ENCODE measurements at regions not wholly inside any gene's neighbourhood (a gene's known extent, or its start where the extent isn't known, plus 50 kb on each side); places are given as distances from the start of the nearest gene placed in this dataset.

DNA sequence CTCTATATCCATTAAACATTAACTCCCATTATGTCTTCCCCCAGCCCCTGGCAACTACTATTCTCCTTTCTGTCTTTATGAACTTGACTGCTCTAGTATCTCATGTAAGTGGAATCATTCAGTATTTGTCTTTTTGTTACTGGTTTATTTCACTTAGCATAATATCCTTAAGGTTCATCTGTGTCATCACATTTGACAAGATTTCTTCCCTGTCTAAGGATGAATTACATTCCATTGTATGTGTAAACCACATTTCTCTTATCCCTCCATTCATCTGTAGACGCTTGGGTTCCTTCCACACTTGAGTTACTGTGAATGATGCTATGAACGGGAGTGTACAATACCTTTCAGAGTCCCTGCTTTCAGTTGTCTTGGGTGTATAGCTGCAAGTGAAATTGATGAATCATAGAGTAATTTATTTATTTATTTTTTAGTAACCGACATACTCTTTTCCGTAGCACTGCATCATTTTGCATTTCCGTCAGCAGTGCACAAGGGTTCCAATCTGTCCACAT, 399.7 kb upstream of the RBFOX1 start:
- no peak for DNase-seq (ENCODE audit: low spot score)

DNA sequence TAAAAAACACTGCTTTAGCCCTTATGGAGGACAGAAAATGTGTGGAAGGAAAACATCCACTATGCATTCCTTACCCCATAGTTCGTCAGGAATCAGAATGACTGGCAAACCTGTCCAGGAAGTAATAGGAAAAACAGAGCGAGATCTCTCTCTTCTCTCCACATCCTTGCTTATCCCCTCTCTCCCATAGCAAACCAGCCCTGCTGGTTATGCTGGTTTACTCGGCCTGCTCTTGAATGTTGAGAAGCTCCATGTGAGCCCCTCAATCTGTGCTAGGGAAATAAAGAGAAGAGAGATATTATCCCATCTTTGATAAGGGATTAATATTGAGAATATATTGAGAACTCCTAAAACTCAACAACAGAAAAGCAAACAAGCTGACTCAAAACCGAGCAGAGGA, 402.8 kb upstream of the RBFOX1 start:
- DNase-seq (ENCODE audit: low spot score), result no peak

DNA sequence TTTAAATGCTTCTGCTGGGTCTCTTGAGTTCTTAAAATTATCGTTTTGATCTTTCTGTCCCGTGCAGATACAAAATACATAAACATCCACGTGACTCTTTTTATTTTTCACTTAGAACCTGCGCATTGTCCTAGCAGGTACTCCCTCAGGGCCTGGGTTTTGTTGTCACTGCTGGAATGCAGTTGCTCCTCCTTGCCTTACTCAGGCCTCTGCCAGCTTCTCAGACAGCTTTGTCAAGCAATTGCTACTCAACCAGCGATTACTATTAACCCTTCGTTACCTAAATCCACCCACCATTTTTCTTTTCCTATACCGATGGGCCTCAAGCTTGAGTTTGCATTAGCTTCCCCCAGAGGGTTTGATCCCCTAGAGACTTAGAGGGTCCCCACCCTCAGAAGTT, 405.9 kb upstream of the RBFOX1 start:
- DNase-seq (ENCODE audit: low spot score), result no peak

DNA sequence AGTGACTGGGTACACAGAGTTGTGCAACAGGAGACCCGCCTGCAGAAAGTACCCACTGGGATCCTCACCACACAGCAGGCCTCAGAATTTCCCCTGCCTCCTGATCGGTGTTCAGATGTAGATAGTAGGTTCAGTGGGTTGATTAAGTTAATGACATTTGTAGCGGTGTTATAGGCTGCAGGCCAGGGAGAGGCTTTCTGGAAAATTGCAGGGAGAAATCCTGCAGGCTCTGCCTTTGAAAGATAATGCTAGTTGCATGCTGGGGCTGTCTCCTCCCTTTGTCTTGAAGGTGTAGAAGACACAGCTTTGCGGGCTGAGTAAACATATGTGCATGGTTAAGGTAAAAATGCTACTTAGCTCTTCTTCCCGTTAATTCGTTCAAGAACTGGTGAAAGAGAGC, 406.3 kb upstream of the RBFOX1 start:
- DNase-seq (ENCODE audit: low spot score), result no peak

DNA sequence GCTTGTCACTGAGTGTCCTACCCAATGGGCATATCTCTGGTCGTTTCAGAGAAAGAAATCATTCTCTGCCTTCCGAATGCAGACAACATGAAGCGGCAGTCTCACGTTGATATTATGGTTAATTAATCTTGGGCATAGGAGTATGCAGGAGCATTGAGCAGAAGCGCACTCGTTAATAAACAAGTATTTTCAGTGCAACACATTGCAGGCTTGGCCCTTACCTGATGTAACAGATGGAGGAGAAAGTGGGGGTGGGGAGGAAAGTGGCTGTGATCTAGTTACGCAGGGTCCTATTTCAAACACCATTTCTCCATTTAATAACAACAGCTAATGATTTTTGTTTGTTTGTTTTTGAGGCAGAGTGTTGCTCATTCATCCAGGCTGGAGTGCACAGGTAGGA, 414.0 kb upstream of the RBFOX1 start:
- no peak for DNase-seq (ENCODE audit: low spot score)

DNA sequence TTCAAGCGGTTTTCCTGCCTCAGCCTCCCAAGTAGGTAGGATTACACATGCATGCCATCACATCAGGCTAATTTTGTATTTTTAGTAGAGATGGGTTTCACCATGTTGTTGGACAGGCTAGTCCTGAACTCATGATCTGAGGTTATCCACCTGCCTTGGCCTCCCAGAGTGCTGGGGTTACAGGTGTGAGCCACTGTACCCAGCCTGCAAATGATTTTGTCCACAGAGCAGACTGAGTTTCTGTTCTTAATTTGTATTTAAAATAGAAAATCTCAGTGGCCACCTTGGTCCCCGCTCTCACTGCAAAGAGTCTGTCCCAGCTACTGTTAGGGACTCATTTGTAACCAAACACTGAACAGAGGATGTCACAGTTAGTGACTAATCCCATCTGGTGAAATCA, 415.7 kb upstream of the RBFOX1 start:
- DNase-seq (ENCODE audit: low spot score), result no peak

DNA sequence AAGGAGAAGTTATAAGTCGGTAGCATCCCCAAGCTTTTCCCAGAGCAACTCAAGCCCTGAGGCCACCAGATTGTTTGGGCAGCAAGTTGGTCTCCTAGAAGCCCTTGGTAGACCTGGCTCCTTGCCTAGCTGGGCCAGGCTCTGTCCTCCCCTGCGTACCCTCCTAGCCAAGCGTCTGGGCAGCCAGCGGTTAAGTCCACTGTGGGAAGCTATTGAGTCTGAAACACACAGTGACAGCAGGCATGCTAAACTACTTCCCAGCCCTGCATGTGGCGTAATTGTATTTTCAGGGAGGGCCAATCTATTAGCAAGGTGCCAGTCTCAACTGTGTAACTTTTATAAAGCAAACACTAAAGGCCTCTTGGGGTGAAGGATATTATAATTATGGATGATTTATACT, 419.1 kb upstream of the RBFOX1 start:
- DNase-seq (ENCODE audit: low spot score), result no peak

DNA sequence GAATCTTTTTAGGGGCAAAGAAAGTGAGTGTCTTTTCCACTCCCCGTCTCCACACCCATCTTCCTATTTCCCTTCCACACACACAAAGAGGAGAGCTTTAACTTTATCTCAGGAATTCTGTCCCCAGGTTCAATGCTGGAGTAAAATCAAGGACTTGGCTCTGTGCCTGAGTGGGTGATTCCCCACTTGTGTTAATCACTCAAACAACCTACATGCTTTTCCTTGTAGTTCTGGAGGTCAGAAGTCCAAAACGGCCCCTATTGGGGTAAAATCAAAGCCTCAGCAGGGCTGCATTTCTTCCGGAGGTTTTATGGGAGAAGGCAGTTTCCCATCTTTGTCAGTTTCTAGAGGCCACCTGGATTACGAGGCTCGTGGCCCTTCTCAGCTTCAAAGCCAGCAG, 422.3 kb upstream of the RBFOX1 start:
- DNase-seq (ENCODE audit: low spot score), result no peak

DNA sequence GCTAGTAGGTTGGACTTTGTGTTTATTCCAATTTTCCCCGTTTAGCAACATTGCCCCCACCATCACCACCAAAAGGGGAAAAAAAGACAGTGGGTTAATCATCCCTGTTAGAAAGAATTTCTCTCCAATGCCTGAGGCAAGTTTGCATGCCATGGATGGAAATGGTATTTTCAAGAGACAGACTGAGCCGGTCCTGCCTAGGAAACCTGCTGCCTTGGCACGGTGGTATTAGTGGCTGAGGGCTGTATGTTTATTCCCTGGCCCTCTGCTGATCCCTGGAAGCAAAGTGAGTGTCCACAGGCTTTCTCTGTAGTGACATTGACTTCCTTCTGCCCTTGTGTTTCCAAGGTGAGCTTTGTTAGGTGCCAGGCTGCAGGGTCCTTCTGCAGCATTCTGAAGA, 427.0 kb upstream of the RBFOX1 start:
- no peak for DNase-seq (ENCODE audit: low spot score)

DNA sequence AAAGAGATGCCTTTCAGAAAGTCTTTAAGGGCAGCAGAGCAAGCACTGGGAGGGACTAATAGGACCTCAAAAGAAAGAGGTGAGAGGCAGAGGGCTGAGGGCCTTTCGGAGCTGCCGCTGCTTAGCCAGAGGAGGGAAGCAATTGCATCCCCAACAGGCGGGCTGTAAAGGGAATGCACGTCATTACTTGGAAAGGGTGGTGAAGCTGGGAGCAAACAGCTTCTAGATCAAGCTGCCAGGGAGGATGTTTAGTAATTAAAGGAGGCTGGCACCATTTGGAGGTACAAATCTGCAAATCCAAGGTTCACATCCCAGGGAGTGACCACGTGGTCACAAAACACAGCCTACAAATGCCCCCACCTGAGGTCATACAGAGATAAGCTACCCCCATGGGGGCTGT, 429.0 kb upstream of the RBFOX1 start:
- no peak for DNase-seq (ENCODE audit: low spot score)

DNA sequence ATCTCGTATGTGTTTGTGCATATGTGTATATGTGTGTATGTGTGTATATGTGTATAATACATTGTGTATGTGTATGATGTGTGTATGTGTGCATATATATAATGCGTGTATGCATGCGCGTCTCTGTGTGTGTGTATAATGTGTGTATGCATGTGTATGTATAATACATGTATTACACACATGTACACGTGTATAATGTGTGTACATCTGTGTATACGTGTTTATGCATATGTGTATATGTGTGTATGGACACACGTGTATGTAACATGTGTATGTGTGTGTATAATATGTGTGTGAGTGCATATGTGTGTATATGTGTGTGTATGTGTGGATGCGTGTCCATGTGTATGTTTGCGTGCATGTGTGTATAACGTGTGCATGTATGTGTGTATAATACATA, 433.7 kb upstream of the RBFOX1 start:
- DNase-seq (ENCODE audit: low spot score), result no peak

DNA sequence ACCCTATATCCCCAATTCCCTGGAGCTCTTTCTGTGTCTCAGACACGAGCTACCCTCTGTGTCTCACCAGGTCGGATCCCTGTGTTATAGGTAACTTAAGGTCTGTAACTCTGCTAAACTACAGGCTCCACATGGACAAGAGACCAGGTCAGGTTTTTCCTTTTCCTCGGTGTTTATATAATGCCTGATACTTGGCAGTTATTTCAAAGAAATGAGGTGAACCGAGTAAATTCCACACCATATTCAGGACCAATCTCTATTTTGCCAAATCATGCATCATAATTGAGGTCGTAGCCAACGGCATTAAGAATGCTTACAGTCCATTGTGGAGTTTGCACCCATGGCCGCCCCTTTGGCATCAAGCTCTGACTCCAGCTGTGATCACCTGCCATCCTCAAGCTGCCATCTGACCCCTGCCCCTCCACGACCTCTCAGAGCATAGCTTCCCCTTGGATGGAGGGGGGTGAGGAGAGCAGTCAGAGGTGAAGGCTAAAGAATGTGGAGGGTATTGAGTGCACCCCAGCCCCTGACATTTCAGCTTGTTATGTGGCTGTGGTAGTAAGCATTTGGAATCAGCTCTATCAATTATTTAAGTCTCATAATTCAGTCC, 434.7 kb upstream of the RBFOX1 start:
- no peak for DNase-seq (ENCODE audit: low spot score)

DNA sequence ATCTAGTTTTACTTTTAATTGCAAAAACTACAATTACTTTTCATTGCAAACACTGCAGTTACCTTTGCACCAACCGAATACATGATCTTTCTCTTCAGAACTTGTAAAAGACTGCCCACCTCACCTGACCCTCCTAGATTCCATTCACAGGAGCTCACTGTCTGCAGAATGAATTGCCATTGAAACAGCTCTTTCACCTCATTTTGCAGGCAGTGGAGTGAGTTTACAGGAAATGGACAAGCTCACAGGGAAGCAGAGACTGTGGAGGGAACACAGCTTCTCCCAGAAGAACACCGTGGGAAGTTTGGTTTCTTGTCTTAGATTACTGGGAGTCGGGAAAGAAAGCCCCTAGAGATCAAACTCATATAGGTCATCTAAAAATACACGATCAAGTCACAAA, 439.7 kb upstream of the RBFOX1 start:
- DNase-seq (ENCODE audit: low spot score), result no peak

DNA sequence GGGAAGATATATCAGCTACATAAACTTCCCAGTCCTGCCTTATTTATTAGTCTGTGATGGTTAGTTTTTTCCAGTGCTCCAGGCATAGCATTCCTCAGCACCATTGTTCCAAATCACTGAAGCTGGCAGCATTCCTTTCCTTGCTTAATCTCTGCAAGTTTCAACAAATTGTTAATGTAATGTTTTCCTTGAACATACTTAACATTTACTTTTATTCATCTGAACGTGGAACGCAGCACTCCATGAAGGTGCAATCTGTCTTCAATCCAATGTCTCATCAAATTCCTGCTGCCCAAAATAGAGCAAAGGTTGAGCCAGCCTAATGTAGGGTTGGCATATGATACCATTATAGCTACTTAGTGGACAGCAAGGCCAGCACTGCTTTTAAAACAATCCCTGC, 441.1 kb upstream of the RBFOX1 start:
- no peak for DNase-seq (ENCODE audit: low spot score)

DNA sequence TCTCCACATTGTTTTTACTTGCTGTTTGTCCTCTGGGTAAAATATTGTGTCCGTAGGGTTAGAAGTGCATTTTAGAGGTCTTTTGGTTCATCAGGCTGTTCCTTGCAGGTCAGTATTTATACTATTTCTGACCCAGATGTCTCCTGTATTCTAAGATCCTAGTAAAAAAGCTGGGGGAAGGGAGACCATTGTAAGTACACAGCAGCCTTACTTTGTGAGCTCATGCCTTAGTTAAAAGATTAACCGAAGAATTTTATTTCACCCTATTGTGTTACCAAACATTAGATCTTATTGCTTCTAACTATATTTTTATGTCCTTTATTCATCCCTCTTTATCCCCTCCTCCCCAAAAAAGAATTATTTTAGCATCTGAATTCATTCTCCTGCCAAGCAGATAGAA, 444.1 kb upstream of the RBFOX1 start:
- DNase-seq (ENCODE audit: low spot score), result no peak

DNA sequence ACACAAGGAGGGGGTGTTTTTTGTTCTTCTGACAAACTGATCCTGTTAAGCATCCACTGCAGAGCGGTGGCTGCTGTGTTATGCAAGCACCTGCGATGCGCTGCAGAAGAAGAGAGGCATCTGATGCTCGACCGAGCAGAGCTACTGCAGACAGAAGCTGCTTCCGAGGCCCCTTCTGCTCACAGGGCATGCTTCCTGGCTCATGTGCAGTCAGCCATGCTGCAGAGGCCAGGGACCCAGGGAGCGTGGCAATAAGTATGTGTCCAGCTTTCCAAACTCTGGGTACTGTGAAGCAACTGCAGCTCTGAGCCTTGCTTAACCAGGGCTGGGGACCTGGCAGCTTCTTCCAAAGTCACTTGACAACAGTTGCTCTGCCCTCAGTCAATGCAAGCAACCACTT, 448.6 kb upstream of the RBFOX1 start:
- no peak for DNase-seq (ENCODE audit: low spot score)

DNA sequence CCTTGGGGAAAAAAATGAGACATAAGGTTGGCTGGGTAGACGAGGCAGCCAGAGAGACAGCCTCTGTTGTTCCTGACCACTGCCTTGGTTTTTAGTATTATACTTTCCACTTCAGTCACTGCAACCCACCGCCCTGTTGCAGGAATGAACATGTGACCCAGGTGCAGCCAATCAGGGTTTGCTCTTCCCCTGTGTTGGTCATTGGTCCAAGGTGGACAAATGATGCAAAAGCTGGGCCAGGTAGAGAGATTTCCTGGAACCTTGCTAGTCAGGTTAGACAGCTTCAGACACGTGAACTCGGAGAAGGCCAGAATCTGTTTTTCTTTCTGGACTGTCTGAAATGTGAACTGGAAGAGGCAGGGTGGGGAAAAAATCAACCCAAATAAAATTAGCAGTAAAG, 452.4 kb upstream of the RBFOX1 start:
- DNase-seq (ENCODE audit: low spot score), result no peak

DNA sequence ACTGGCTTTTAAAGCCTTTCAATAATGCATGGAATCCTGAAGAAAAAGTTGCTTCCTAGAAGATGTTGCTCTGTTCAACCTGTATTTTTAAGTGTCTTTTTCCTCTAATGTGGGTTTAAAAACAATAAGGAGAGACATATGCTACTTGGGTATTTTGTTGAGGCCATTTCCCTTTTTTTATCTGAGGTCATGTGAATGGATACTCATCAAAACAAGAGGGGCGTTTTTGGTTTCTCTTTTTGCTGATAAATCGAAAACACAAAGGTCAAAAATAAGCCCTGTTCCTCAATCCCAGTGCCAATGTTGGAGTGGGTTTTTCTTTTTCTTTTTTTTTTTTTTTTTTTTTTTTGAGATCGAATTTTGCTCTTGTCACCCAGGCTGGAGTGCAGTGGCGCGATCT, 468.0 kb upstream of the RBFOX1 start:
- DNase-seq (ENCODE audit: low spot score), result no peak

DNA sequence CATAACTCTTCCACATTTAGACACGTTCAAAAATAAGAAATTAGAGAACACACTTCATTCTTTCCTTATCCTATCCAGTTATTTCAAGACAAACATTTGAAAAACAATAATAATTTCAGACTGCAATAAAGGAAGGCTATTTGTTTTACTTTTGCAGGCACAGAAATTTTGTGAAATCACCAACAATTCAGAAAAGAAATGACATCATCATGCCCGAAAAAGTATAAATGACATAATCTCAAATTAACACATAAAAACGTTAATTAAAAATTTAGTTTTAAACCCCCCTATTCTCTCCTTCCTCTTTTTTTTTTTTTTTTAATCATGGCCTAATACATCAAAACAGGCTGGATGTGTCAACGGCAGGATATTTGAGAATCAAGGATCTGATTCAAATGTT, 468.4 kb upstream of the RBFOX1 start:
- DNase-seq (ENCODE audit: low spot score), result no peak

DNA sequence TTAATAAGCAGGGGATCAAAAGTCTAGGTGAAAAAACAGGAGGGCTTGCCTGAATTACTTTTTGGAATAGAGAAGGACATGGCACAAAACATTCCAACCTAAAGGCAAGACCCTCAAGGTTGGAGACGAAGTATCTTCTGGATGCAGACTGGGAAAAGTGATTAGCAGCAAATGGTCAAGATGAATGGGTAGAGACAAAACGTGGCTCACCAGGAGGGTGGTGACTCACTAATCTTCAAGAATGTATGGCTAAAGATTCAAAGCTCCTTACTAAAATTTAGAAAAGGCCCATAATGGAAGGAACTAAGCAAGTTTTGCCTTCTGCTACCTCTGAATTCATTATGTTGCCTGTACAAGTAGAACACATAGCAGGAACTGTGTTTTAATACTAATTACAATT, 469.5 kb upstream of the RBFOX1 start:
- no peak for DNase-seq (ENCODE audit: low spot score)

DNA sequence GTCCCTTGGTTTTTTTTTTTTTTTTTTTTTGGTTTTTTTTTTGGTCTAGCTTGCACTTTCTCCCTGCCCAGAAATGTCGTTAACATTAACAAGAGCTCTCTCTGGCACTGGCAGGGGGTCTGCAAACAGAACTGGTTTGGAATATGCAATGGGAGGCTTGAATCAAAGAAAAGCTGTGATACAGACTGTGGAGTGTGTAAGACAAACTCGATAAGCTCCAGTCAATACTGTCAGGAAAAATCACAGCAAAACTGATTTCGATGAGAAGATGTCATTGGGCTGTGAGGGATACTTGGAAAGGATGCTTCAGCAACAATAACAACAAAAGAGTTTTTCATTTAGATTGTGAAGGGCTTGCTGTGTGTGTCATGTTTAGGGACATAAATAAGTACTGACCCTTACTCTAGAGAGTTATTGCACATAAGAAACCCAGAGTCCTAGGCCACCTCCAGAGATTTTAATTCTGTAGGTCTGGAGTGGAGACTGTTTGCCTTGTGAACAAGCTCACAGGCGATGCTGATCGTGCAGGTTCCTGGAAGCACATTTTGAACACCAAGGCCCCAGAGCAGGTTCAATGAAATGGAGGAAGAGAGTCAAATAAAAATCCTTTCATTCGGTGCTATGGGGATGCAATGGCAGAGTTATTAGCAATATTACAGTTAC, 470.7 kb upstream of the RBFOX1 start:
- DNase-seq (ENCODE audit: low spot score), result no peak

DNA sequence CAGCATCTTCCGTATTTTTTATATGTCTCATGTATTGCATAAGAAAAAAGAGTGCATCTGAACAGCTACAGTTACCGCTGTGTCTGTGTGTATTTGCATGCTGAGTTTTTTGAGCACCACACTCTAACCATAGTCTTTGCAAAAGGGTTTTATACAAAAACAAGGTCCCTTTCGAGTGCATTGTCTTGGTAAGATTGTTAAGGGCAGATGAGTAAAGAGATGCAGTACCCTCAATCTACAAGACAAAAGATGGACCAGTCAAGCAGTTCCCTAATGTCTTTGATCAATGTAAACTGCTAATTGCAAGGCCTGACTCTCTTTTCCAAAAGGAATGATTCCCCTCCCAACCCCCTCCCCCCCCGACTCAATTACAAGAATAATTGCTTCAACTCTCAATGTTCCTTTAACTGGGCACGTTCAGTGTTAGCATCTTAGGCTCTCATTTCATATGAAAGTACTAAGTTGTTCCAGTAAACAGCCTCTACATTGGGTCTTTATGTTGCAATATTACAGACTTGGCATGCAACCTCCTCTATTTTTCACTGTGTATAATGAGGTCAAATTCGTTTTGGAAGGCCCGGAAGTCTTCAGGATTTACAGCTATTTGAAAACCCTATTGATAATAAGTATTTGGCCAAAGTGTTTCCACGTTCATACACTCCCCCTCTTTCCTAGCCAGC, 471.4 kb upstream of the RBFOX1 start:
- no peak for DNase-seq (ENCODE audit: low spot score)

DNA sequence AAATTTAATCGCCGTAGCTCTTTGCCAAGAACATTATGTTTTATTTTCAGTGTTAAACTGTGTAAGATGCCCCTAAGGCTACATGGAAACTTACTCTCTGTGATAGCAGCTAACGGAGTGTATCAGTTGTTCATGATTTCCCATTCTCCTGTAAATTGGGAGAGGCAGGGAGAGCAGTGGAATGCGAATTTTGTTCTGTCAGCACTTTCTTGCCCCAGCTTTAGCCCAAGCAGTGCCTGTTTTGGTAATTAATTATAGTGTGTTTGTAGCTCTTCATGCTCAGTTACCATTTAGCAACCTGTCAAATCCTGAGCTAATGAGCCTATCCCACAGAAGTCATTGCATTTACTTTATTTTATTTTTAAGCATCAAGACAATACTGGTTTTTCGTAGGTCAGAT, 475.1 kb upstream of the RBFOX1 start:
- DNase-seq (ENCODE audit: low spot score), result no peak

DNA sequence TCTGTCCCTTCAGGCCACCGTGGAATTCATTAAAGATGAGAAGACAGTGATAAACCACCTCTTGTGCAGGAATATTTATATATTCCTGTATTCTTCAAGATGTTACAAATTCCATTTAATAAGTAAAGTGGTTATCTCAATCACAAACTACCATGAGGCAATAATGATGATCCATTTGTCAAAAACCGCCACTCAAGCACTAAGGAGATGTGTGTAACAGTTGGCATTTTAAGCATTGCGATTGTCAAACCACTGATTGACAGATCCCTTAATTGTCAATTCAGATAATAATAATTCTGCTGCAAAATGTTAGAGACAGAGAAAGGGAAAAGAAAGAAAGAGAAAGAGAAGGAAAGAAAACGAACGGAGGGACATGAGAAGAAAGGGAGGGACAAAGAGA, 476.1 kb upstream of the RBFOX1 start:
- DNase-seq (ENCODE audit: low spot score), result no peak
